Parathyroid adenoma (tissue), 2 donors: ENCODE measurements at regions not wholly inside any gene's neighbourhood (a gene's known extent, or its start where the extent isn't known, plus 50 kb on each side); places are given as distances from the start of the nearest gene placed in this dataset.
"Not testable (repeated sequence)": the region's sequence is repeated elsewhere in the genome, so short reads cannot be mapped to it uniquely, and the experiment has no call there.

Source experiments
- H2AFZ ChIP-seq: fragments of 300-600 bp; sonication (generic); one replicate; pipeline ENCODE4 v1.7.0; 2017; ENCODE audit warnings: antibody characterized with exemption, mild to moderate bottlenecking
- H3K27ac ChIP-seq: fragments of 300-600 bp; sonication (generic); one replicate; pipeline ENCODE4 v1.7.0; 2017
- H3K27me3 ChIP-seq: fragments of 300-600 bp; sonication (generic); one replicate; pipeline ENCODE4 v1.7.0; 2017; ENCODE audit warnings: low read length; ENCODE audit not compliant: control insufficient read depth, insufficient read depth
- H3K36me3 ChIP-seq: fragments of 300-600 bp; sonication (generic); one replicate; pipeline ENCODE4 v1.7.0; 2017; ENCODE audit warnings: low read length; ENCODE audit not compliant: control insufficient read depth, insufficient read depth
- H3K4me1 ChIP-seq: fragments of 300-600 bp; sonication (generic); one replicate; pipeline ENCODE4 v1.7.0; 2017; ENCODE audit warnings: control low read depth
- H3K4me2 ChIP-seq: fragments of 300-600 bp; sonication (generic); one replicate; pipeline ENCODE4 v1.7.0; 2017; ENCODE audit warnings: low read length
- H3K4me3 ChIP-seq: fragments of 300-600 bp; sonication (generic); one replicate; pipeline ENCODE4 v1.7.0; 2017; ENCODE audit warnings: low read depth, low read length
- H3K79me2 ChIP-seq: fragments of 300-600 bp; sonication (generic); one replicate; pipeline ENCODE4 v1.7.0; 2017; ENCODE audit warnings: control low read depth
- H3K9ac ChIP-seq: fragments of 300-600 bp; sonication (generic); one replicate; pipeline ENCODE4 v1.7.0; 2017; ENCODE audit warnings: mild to moderate bottlenecking
- H3K9me3 ChIP-seq: fragments of 300-600 bp; sonication (generic); one replicate; pipeline ENCODE4 v1.7.0; 2017; ENCODE audit warnings: low read length; ENCODE audit not compliant: control insufficient read depth
- TF ChIP-seq, protein P1 (sequence below): fragments of 300-600 bp; sonication (generic); IDR thresholded peaks from one replicate; pipeline ENCODE4 v1.7.0; 2017; ENCODE audit warnings: antibody characterized with exemption, mild to moderate bottlenecking
- donor health status: primary hyperparathyroidism.

DNA sequence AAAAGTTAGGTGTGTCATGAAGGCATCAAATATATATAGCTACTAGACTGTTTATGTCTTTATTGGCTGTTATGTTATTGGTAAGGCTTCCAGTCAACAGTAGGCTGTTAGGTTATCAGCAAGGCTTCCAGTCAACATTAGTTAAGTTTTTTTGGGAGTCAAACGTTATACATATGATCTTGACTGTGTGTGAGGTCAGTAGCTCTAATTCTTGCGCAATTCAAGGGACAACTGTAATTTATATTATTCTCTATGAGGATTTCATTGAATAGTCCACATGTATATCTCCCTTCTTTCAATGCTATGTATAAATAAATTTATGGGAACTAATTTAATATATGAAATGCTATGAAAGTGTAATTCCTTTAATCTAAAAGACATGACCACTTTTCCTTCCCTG is 757.5 kb upstream of the TMEFF2 start:
- Histone ChIP-seq H3K9ac (no peak overlapping the region), H3K9me3 (no peaks in the 10 kb centered on the region), H2AFZ (no peak overlapping the region), H3K36me3 (no peaks in the 10 kb centered on the region), H3K27me3 (no peaks in the 10 kb centered on the region), H3K4me3 (no peak overlapping the region), H3K4me1 (no peaks in the 10 kb centered on the region), H3K27ac (no peak overlapping the region), H3K79me2 (no peaks in the 10 kb centered on the region), H3K4me2 (no peak overlapping the region)
- TF ChIP-seq, protein P1, sequence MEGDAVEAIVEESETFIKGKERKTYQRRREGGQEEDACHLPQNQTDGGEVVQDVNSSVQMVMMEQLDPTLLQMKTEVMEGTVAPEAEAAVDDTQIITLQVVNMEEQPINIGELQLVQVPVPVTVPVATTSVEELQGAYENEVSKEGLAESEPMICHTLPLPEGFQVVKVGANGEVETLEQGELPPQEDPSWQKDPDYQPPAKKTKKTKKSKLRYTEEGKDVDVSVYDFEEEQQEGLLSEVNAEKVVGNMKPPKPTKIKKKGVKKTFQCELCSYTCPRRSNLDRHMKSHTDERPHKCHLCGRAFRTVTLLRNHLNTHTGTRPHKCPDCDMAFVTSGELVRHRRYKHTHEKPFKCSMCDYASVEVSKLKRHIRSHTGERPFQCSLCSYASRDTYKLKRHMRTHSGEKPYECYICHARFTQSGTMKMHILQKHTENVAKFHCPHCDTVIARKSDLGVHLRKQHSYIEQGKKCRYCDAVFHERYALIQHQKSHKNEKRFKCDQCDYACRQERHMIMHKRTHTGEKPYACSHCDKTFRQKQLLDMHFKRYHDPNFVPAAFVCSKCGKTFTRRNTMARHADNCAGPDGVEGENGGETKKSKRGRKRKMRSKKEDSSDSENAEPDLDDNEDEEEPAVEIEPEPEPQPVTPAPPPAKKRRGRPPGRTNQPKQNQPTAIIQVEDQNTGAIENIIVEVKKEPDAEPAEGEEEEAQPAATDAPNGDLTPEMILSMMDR, result no peak

DNA sequence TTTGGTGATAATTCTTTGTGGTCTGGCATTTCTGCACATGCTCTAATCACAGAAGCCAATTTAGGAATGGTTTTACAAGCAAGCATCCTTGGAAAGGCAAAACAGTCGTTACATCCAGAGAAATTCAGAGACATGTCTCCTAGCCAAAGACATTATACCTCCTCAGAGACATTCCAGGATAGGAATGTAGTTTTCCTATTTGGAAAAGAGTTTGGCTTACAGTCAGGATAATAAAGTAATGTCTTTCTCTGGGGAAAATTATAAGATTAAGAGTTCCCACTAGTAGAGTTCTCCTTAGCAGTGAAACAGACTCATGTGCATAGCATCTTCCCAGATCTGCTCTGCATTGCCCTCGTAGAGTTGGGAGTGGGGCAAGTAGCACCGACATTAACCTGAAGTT is 753.6 kb upstream of the TMEFF2 start:
- TF ChIP-seq, protein P1, result no peak
- no peaks in the 10 kb centered on the region for H3K79me2 ChIP-seq
- H3K27me3 ChIP-seq, result no peaks in the 10 kb centered on the region
- H3K9ac ChIP-seq, result no peak overlapping the region
- H3K9me3 ChIP-seq, result no peaks in the 10 kb centered on the region
- no peak overlapping the region for H2AFZ ChIP-seq
- no peak overlapping the region for H3K27ac ChIP-seq
- no peak overlapping the region for H3K4me3 ChIP-seq
- H3K36me3 ChIP-seq, result no peaks in the 10 kb centered on the region
- H3K4me2 ChIP-seq, result no peak overlapping the region
- no peaks in the 10 kb centered on the region for H3K4me1 ChIP-seq

DNA sequence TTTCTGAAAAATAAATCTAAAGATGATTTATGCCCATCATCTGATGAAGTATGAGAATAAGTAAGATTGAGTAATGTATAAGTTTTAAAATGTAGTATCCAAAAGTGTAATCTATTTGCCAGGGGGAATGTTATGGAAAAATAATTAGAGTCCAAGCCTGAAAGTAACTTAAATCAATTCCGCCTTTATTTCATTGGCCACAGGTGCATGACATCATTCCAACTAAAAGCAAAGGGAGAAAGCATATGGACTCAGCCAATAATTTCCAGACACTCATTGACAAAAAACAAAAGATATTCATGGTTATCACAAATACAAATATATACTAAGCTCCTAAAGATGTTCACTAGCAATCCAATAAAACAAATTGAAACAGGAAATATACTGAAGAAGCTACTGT is 752.6 kb upstream of the TMEFF2 start:
- Histone ChIP-seq H3K4me1 (no peaks in the 10 kb centered on the region), H3K9me3 (no peaks in the 10 kb centered on the region), H3K27ac (no peak overlapping the region), H3K4me2 (no peak overlapping the region), H3K79me2 (no peaks in the 10 kb centered on the region), H3K9ac (no peak overlapping the region), H3K4me3 (no peak overlapping the region), H2AFZ (no peak overlapping the region), H3K27me3 (no peaks in the 10 kb centered on the region), H3K36me3 (no peaks in the 10 kb centered on the region)
- TF ChIP-seq, protein P1, result no peak

DNA sequence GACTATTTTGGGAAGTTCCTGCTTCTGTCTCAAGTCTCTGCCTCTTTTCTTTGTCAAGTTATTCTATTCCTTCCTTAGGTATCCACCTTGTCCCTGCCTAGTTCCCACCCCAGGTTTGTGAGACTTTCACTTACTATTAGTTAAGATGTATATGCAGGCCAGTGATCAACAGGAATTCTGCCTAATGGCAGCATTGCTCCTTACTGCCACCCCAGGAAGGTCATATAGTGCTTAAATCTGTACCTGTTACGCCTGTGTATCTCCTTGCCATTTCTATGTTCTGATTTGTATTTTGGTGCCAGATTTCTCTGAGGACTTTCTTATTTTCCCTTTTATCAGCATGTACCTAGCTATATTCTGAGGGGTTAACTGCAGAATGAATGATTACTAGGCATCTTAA is 746.0 kb upstream of the TMEFF2 start:
- H3K27ac ChIP-seq, result no peak overlapping the region
- no peaks in the 10 kb centered on the region for H3K79me2 ChIP-seq
- no peaks in the 10 kb centered on the region for H3K36me3 ChIP-seq
- no peak overlapping the region for H3K4me3 ChIP-seq
- no peaks in the 10 kb centered on the region for H3K27me3 ChIP-seq
- no peaks in the 10 kb centered on the region for H3K9me3 ChIP-seq
- no peak overlapping the region for H2AFZ ChIP-seq
- TF ChIP-seq, protein P1, result no peak
- H3K4me2 ChIP-seq, result no peak overlapping the region
- H3K9ac ChIP-seq, result no peak overlapping the region
- H3K4me1 ChIP-seq, result no peaks in the 10 kb centered on the region

DNA sequence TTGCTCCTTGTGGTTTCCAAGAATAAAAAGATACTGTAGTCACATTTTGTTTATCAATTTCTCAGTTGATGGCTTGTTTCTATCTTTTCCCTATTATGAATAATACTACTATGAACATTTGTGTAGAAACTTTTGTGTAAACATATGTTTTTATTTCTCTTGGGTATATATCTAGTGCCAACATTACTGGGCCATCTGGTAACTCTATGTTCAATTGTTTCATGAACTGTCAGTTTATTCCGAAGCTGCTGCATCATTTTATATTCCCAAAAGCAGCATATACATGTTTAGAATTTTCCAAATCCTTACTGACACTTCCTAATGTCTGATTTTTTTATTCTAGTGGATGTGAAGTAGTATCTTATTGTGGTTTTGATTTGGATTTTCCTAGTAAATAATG is 737.6 kb upstream of the TMEFF2 start:
- Histone ChIP-seq H3K27ac (no peak overlapping the region), H2AFZ (no peak overlapping the region), H3K79me2 (no peaks in the 10 kb centered on the region), H3K4me1 (no peaks in the 10 kb centered on the region), H3K27me3 (no peaks in the 10 kb centered on the region), H3K9ac (no peak overlapping the region), H3K36me3 (no peaks in the 10 kb centered on the region), H3K4me2 (no peak overlapping the region), H3K9me3 (peaks cover 3% of the 10 kb centered on the region), H3K4me3 (no peak overlapping the region)
- TF ChIP-seq, protein P1, result no peak

DNA sequence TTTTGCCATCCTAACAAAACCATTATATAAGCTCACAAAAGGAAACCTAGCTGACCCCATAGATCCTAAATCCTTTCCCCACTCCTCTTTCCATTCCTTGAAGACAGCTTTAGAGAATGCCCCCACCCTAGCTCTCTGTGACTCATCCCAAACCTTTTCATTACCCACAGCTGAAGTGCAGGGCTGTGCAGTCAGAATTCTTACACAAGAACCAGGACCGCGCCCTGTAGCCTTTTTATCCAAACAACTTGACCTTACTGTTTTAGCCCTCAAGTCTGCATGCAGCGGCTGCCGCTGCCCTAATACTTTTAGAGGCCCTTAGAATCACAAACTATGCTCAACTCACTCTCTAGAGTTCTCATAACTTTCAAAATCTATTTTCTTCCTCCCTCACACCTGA is 726.9 kb upstream of the TMEFF2 start:
- not testable (repeated sequence) for H3K9ac ChIP-seq, H2AFZ ChIP-seq

More for the DNA sequence above, 726.9 kb upstream of the TMEFF2 start:
- not testable (repeated sequence) for H3K27ac ChIP-seq, H3K9me3 ChIP-seq, H3K4me1 ChIP-seq, H3K4me2 ChIP-seq, H3K27me3 ChIP-seq, H3K79me2 ChIP-seq, H3K4me3 ChIP-seq, H3K36me3 ChIP-seq
